Fibroblast of mammary gland (primary cell): ENCODE measurements at regions not wholly inside any gene's neighbourhood (a gene's known extent, or its start where the extent isn't known, plus 50 kb on each side); places are given as distances from the start of the nearest gene placed in this dataset.

Experiments used
- DNase-seq: peaks from one replicate; pipeline ENCODE4 v3.0.0-alpha.2; 2010; ENCODE audit warnings: low read depth
- H3K4me3 ChIP-seq: 2 replicates; pipeline ENCODE4 v1.5.1; 2011; ENCODE audit warnings: low read depth, mild to moderate bottlenecking, low read length, moderate library complexity; ENCODE audit not compliant: control insufficient read depth
- TF ChIP-seq, protein P1 (sequence below): conservative IDR thresholded peaks from 2 replicates; pipeline ENCODE4 v1.5.1; 2011; ENCODE audit warnings: low read depth, low read length, inconsistent platforms; ENCODE audit not compliant: control insufficient read depth, insufficient read depth

DNA sequence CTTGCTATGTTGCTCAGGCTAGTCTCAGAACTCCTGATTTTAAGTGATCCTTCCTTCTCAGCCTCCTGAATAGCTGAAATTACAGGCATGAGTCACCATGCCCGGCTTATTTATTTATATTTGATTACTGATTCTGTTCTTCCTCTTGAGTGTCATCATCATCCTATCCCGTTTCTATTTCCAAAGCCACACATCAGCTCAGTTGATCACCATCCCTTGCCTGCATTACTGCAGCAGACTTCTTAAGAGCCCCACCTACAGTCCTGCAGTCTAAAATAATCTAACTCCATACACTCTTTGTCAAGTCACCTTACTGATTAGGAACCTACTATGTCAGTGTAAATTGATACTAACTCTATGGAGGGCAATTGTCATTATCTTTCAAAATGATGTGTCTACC, 138.9 kb upstream of the RAI14 start:
- no peak overlapping the region for H3K4me3 ChIP-seq
- DNase-seq = peak; percentile 85
- TF ChIP-seq, protein P1, sequence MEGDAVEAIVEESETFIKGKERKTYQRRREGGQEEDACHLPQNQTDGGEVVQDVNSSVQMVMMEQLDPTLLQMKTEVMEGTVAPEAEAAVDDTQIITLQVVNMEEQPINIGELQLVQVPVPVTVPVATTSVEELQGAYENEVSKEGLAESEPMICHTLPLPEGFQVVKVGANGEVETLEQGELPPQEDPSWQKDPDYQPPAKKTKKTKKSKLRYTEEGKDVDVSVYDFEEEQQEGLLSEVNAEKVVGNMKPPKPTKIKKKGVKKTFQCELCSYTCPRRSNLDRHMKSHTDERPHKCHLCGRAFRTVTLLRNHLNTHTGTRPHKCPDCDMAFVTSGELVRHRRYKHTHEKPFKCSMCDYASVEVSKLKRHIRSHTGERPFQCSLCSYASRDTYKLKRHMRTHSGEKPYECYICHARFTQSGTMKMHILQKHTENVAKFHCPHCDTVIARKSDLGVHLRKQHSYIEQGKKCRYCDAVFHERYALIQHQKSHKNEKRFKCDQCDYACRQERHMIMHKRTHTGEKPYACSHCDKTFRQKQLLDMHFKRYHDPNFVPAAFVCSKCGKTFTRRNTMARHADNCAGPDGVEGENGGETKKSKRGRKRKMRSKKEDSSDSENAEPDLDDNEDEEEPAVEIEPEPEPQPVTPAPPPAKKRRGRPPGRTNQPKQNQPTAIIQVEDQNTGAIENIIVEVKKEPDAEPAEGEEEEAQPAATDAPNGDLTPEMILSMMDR = no peak

DNA sequence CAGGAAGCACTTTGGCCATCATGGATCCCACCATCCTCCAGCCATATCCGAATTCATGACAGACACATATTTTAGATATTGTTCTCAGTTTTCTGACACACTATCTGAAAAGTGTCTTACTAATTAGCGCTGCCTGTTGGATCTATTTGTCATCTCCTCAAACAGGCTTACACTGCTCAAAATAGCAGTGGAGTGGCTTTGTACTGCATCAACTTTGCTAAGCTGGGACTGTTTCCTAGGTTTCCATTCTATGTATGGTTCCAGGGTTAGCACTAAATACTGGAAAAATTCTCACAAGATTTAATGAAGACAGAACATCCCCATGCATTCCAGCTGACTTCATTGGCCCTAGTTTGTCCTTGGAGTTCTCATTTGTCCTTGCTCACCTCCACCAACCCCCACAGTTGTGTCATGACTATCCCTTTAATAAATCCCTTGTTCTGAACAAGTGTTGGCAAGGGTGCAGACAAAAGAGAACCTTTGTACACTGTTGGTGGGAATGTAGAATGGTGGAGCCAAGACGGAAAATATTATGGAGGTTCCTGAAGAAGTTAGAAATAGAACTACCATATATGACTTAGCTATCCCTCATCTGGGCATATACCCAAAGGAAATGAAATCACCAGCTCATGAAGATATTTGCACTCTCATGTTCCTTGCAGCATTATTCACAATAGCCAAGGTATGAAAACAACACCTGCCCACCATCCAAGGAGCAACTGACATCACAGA, 136.5 kb upstream of the RAI14 start:
- TF ChIP-seq, protein P1 = no peak
- DNase-seq = peak; percentile 70
- no peak overlapping the region for H3K4me3 ChIP-seq

DNA sequence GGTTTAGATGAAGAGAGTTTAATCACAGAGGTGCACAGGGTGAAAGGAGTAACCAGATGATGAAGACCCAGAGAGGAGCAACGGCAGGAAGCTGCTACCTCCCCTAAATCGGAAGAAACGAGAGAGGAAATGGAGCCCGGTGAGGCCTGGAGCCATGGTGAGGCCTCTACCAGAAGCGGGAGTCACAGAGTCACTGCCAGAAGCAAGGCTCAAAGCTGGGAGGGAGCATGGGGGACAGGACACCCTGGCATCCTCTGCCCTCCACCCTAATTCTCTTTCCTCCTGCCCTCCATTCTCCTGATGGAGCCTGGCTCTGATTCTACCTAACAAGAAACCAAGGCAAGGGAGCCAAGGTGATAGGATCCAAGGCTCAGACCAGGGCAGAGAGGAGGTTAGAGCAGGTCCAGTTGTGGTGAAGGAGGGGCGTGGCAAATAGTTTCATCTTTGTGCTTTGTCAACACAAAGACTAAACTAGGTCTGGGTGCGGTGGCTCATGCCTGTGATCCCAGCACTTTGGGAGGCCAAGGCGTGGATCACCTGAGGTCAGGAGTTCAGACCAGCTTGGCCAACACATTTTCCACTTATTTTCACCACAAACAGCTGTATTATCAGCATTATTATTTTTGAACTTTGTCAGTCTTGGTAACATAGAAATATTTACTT, 134.4 kb upstream of the RAI14 start:
- no peak for DNase-seq
- TF ChIP-seq, protein P1 = no peak
- no peak overlapping the region for H3K4me3 ChIP-seq

GRCh38 chr5:34522599-34523386, 133.3 kb upstream of the RAI14 start:
- TF ChIP-seq, protein P1 = peak; percentile 74
- no peak overlapping the region for H3K4me3 ChIP-seq
- peak; percentile 89 for DNase-seq

- TF ChIP-seq, protein P1 = no peak
- no peak overlapping the region for H3K4me3 ChIP-seq
Observed at GRCh38 chr5:34523387-34523726, 132.8 kb upstream of the RAI14 start.

GRCh38 chr5:34524123-34524522, 132.0 kb upstream of the RAI14 start:
- DNase-seq = peak; percentile 91
- TF ChIP-seq, protein P1 = no peak
- H3K4me3 ChIP-seq = no peak overlapping the region

More at GRCh38 chr5:34523387-34523726, 132.8 kb upstream of the RAI14 start:
- DNase-seq = no peak
